OCI-LY7 (cell line): ENCODE measurements at regions not wholly inside any gene's neighbourhood (a gene's known extent, or its start where the extent isn't known, plus 50 kb on each side); places are given as distances from the start of the nearest gene placed in this dataset.

Source experiments
- BruUV-seq: library from RNA; stranded (reverse); fragments of 400-500 nt; replicated peaks from 2 replicates; lab custom pipeline; 2021; lab: Mats Ljungman, UMichigan
- CTCF ChIA-PET: fragments of 300-600 bp; sonication (Branson Sonifier 250); formaldehyde crosslinking; loops from one replicate; lab custom pipeline; 2022; ENCODE audit warnings: antibody characterized with exemption; ENCODE audit not compliant: unreplicated experiment; lab: Charles Lee
- POLR2A ChIA-PET: fragments of 300-600 bp; sonication (Branson Sonifier 250); formaldehyde crosslinking; loops from one replicate; lab custom pipeline; 2022; ENCODE audit warnings: antibody characterized with exemption; lab: Charles Lee
- DNase-seq: peaks from one replicate; pipeline ENCODE4 v3.0.0-alpha.2; 2015; ENCODE audit warnings: low spot score
- H2AFZ ChIP-seq: fragments of 200-600 bp; sonication (generic), shearing (Covaris generic); 2 replicates; pipeline ENCODE4 v1.6.1; 2014; ENCODE audit warnings: mild to moderate bottlenecking, antibody characterized with exemption, low read length, moderate library complexity
- H3K27ac ChIP-seq: fragments of 200-600 bp; sonication (generic); 2 replicates; pipeline ENCODE4 v1.5.1; 2014; ENCODE audit warnings: mixed run types, low read depth, mild to moderate bottlenecking, moderate library complexity, low read length, inconsistent platforms; ENCODE audit not compliant: poor library complexity, severe bottlenecking
- H3K36me3 ChIP-seq: fragments of 200-600 bp; sonication (generic); 2 replicates; pipeline ENCODE4 v1.6.1; 2014; ENCODE audit warnings: mild to moderate bottlenecking, antibody characterized with exemption, low read length, moderate library complexity, mixed read lengths; ENCODE audit not compliant: insufficient read depth
- H3K4me1 ChIP-seq: fragments of 200-600 bp; sonication (generic); 2 replicates; pipeline ENCODE4 v1.5.1; 2014; ENCODE audit warnings: mild to moderate bottlenecking, low read length; ENCODE audit not compliant: insufficient read depth, poor library complexity, severe bottlenecking
- H3K4me2 ChIP-seq: fragments of 200-600 bp; sonication (generic); 2 replicates; pipeline ENCODE4 v1.6.1; 2014; ENCODE audit warnings: mild to moderate bottlenecking, low read length
- H3K4me3 ChIP-seq: fragments of 200-600 bp; sonication (generic); 2 replicates; pipeline ENCODE4 v1.5.1; 2014; ENCODE audit warnings: mild to moderate bottlenecking, low read depth, low read length; ENCODE audit not compliant: poor library complexity, severe bottlenecking
- H3K79me2 ChIP-seq: fragments of 200-600 bp; sonication (generic); 2 replicates; pipeline ENCODE4 v1.6.1; 2016; ENCODE audit warnings: low read depth, mild to moderate bottlenecking, low read length, moderate library complexity, mixed read lengths; ENCODE audit not compliant: insufficient read depth
- H3K9me2 ChIP-seq: fragments of 200-600 bp; sonication (generic); 2 replicates; pipeline ENCODE4 v1.6.1; 2016; ENCODE audit warnings: mild to moderate bottlenecking, low read length, mixed read lengths; ENCODE audit not compliant: insufficient read depth
- H3K9me3 ChIP-seq: fragments of 200-600 bp; sonication (generic); 2 replicates; pipeline ENCODE4 v1.6.1; 2014; ENCODE audit warnings: mild to moderate bottlenecking, mixed run types, low read length, mixed read lengths
- H4K20me1 ChIP-seq: fragments of 200-600 bp; sonication (generic); 2 replicates; pipeline ENCODE4 v1.6.1; 2014; ENCODE audit warnings: mild to moderate bottlenecking, antibody characterized with exemption, low read length, moderate library complexity, mixed read lengths; ENCODE audit not compliant: insufficient read depth
- CTCF ChIP-seq: fragments of 200-600 bp; sonication (generic); conservative IDR thresholded peaks from 2 replicates; pipeline ENCODE4 v1.5.1; 2014; ENCODE audit warnings: mild to moderate bottlenecking, antibody characterized with exemption, low read length, moderate library complexity, mixed read lengths
- EZH2phosphoT487 ChIP-seq: fragments of 200-600 bp; sonication (generic); IDR thresholded peaks from 2 replicates; pipeline ENCODE4 v1.6.1; 2018; ENCODE audit warnings: low read depth, borderline replicate concordance, mild to moderate bottlenecking, mixed run types, antibody characterized with exemption, low read length, moderate library complexity, mixed read lengths
- intact Hi-C: fragments of 100-400 bp; cut with micrococcal nuclease; formaldehyde crosslinking; loops from one replicate; pipeline ENCODE4 v1.10.0; 2022; ENCODE audit not compliant: unreplicated experiment

DNA sequence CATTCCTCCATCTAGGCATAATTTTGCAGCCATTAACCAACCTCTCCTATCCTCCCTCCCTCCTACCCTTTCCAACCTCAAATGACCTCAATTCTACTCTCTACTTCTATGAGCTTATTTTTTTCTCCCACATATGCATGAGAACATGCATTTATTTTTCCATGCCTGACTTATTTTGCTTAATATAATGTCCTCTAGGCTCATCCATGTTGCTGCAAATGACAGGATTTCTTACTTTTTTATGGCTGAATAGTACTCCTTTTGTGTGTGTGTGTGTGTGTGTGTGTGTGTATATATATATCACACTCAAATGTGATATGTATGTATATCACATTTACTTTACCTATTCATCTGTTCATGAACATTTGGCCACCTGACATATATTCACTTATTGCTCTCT, 339.4 kb downstream of the SIPA1L2 start:
- CTCF ChIA-PET, result no interaction called here
- BruUV-seq, result no TSS peak
- H4K20me1 ChIP-seq, result no peaks in the 10 kb centered on the region
- H2AFZ ChIP-seq, result no peak overlapping the region
- no peaks in the 10 kb centered on the region for H3K9me3 ChIP-seq
- no peaks in the 10 kb centered on the region for H3K79me2 ChIP-seq
- POLR2A ChIA-PET, result no interaction called here
- H3K9me2 ChIP-seq, result 0 out of 2 replicates have a peak, but pooled peaks cover 3% of the 10 kb centered on the region
- H3K36me3 ChIP-seq, result no peaks in the 10 kb centered on the region
- no peak overlapping the region for H3K4me2 ChIP-seq
- TF ChIP-seq CTCF, result no peak
- TF ChIP-seq EZH2phosphoT487, result no peak
- intact Hi-C loops, result no loop called here
- no peak overlapping the region for H3K27ac ChIP-seq
- no peaks in the 10 kb centered on the region for H3K4me1 ChIP-seq
- DNase-seq, result no peak
- H3K4me3 ChIP-seq, result no peak overlapping the region

GRCh38 chr1:232287676-232288569, 342.0 kb downstream of the SIPA1L2 start:
- POLR2A ChIA-PET, result no interaction called here
- Histone ChIP-seq H4K20me1 (no peaks in the 10 kb centered on the region), H3K79me2 (no peaks in the 10 kb centered on the region), H3K27ac (no peak overlapping the region), H2AFZ (no peak overlapping the region), H3K4me2 (no peak overlapping the region), H3K4me3 (no peak overlapping the region), H3K9me3 (no peaks in the 10 kb centered on the region), H3K9me2 (no peaks in the 10 kb centered on the region), H3K36me3 (no peaks in the 10 kb centered on the region), H3K4me1 (no peaks in the 10 kb centered on the region)
- TF ChIP-seq CTCF, result no peak
- no peak for TF ChIP-seq EZH2phosphoT487
- intact Hi-C loops, result no loop called here
- BruUV-seq, result no TSS peak
- DNase-seq, result no peak
- CTCF ChIA-PET, result no interaction called here

DNA sequence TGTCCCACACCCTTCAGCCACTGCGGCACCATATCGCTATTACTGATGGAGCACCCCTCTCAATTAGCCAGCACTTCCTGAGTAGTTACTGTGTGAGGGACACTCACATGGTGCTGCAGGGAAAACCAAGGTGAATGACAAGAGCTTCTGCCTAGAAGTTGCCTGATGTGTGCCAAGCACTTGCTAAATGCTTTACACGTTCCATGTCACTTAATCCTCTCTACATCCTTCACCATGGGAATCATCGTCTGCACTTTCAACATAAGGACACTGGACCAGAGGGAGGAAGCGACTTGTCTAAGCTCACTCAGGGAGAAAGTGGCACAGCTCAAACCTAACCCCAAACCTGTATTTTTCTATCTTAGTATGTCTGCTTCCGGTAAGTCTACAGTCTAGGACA, 344.8 kb downstream of the SIPA1L2 start:
- no peak for TF ChIP-seq CTCF
- no peak for TF ChIP-seq EZH2phosphoT487
- no peak for DNase-seq
- Histone ChIP-seq H2AFZ (no peak overlapping the region), H3K36me3 (no peaks in the 10 kb centered on the region), H4K20me1 (no peaks in the 10 kb centered on the region), H3K4me2 (no peak overlapping the region), H3K9me3 (no peaks in the 10 kb centered on the region), H3K4me3 (no peak overlapping the region), H3K27ac (no peak overlapping the region), H3K4me1 (no peaks in the 10 kb centered on the region), H3K9me2 (no peaks in the 10 kb centered on the region), H3K79me2 (no peaks in the 10 kb centered on the region)
- BruUV-seq, result no TSS peak
- ChIA-PET CTCF (no interaction called here), POLR2A (no interaction called here)
- intact Hi-C loops, result no loop called here
